GM18951 (cell line): ENCODE measurements at regions not wholly inside any gene's neighbourhood (a gene's known extent, or its start where the extent isn't known, plus 50 kb on each side); places are given as distances from the start of the nearest gene placed in this dataset.

Source experiments
- POLR2A ChIP-seq: IDR thresholded peaks from 4 replicates; pipeline ENCODE4 v1.6.1; 2011; ENCODE audit warnings: mild to moderate bottlenecking; ENCODE audit not compliant: insufficient read length, insufficient read depth; ENCODE audit errors: extremely low read depth
- in situ Hi-C: fragments of 300-500 bp; cut with MboI; formaldehyde crosslinking; loops from one replicate; pipeline ENCODE4 v1.12.0; 2022; ENCODE audit warnings: low sequenced_read_pairs, mixed read lengths, inconsistent platforms; ENCODE audit not compliant: unreplicated experiment

DNA sequence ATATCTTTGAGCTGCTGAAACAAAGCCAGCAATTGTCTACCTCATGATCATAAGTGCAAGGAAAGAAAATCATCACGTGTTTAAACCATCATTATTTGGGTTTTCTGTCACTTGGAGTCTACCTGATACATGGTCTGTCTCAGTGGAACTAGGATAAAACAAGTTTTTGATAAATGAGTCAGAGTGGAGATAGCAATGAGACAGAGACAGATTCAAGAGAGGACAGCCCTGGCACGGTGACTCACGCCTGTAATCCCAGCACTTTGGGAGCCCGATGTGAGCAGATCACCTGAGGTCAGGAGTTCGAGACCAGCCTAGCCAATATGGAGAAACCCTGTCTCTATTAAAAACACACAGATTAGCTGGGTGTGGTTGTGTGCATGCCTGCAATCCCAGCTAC is 93.8 kb downstream of the PMAIP1 start:
- in situ Hi-C loops, result no loop called here
- TF ChIP-seq POLR2A, result no peak

GRCh38 chr18:59990121-59990823 is 90.5 kb downstream of the PMAIP1 start:
- in situ Hi-C loops, result no loop called here
- no peak for TF ChIP-seq POLR2A

GRCh38 chr18:59988098-59988706 is 88.4 kb downstream of the PMAIP1 start:
- no peak for TF ChIP-seq POLR2A
- in situ Hi-C loops, result no loop called here

DNA sequence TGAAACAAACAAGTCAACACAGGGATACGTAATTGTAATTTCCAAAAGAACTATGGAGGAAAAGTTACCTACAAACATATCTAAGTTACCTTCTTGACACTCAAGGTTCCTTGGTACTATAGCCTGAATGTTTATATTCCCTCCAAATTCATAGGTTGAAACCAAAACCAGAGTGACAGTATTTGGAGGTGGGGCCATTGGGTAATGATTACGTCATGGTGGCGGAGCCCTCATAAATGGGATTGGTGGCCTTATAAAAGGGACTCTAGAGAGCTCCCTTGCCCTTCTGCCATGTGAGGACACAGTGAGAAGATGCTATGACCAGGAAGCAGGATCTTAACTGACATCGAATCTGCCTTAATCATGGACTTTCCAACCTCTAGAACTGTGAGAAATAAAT is 87.3 kb downstream of the PMAIP1 start:
- in situ Hi-C loops, result no loop called here
- TF ChIP-seq POLR2A, result no peak

DNA sequence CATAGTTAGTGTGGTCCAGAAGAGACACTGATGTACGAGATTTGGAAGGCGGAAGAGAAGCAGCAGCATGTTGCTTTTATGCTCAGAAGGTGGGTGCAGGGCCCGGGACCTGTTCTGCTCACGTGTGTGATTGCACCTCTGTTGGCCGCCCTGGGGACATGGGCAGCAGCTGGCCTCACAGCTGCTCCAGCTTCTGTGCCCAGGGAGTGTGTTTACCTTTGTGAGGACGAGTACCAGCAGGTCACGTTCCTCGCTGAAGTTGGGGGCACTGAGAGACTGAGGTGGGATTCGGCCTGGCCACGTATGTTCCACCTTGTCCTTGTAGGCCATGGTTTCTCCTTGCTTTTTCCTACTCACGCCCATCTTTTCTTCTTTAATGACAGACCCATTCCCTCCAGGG is 86.3 kb downstream of the PMAIP1 start:
- in situ Hi-C loops, result no loop called here
- TF ChIP-seq POLR2A, result no peak

DNA sequence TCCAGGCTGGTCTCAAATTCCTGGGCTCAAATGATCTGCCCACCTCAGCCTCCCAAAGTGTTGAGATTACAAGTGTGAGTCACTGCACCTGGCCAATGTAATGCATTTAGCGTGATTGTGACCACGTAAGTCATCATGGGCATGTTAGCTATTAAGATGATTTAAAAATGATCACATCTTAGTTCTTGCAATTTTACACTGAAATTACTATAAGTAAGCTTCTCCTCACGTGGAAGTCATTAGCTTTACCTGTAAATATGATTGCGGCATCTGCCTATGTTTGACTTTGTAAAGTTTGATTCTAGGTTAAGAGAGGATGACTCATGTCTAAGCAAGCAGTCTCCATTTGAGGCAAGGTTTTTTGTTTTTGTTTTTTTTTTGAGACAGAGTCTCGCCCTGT is 85.5 kb downstream of the PMAIP1 start:
- in situ Hi-C loops, result no loop called here
- TF ChIP-seq POLR2A, result no peak

DNA sequence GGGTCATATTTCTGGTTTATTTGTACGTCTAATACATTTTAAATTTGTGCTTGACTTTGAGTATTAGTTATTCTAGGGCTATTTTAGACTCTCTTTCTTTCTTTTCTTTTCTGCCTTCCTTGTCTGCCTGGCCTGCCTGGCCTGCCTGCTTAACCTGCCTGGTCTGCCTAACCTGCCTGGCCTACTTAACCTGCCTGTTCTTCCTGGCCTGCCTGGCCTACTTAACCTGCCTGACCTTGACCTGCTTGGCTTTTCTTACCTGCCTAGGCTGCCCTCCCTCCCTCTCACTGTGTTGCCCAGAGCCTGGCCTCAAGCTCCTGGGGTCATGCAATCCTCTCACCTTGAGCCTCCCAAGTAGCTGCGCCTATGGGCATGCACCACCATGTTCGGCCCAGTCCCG is 83.7 kb downstream of the PMAIP1 start:
- TF ChIP-seq POLR2A, result no peak
- in situ Hi-C loops, result no loop called here

DNA sequence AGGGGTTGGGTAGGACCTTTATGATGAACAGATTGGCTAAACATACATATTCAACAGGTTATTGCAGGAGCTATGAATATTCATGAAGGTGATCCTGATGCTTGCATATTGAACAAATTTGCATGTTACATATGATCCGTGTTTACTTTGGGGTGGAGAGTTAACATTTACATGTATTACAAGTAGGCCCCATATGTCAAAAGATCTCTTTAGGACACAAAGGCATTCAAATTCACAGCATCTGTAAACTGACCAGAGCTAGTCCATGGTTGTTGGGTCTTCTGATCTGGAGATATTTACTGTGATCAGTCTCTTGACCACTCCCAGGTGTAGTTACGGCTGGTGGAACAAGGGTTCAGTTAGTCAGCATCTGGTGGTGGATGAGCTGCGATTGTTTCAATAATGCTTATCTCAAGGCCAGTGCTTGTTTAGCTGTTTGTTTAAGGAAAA is 80.4 kb downstream of the PMAIP1 start:
- in situ Hi-C loops, result no loop called here

GRCh38 chr18:59971871-59972428 is 72.2 kb downstream of the PMAIP1 start:
- TF ChIP-seq POLR2A, result no peak
- in situ Hi-C loops, result loop anchor here (10.0 kb wide), 1 partner anchor 137 kb away; no protein-coding TSS in a partner anchor

More for the DNA sequence above, 80.4 kb downstream of the PMAIP1 start:
- TF ChIP-seq POLR2A, result no peak

DNA sequence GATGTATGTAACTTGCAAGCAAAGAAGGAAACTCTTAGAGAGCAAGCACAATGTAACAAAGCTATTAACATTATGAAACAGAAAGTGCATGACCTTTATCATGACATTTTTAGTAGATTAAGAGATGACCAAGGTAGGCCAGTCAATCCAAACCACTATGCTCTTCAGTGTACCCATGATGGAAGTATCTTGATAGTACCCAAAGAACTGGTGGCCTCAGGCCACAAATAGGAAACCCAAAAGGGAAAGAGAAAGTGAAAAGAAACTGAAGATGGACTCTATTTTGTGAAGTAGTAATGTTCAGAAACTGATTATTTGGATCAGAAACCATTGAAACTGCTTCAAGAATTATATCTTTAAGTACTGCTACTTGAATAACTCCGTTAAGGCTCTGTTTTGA is 71.3 kb downstream of the PMAIP1 start:
- in situ Hi-C loops, result loop anchor here (10.0 kb wide), 1 partner anchor 136 kb away; no protein-coding TSS in a partner anchor

DNA sequence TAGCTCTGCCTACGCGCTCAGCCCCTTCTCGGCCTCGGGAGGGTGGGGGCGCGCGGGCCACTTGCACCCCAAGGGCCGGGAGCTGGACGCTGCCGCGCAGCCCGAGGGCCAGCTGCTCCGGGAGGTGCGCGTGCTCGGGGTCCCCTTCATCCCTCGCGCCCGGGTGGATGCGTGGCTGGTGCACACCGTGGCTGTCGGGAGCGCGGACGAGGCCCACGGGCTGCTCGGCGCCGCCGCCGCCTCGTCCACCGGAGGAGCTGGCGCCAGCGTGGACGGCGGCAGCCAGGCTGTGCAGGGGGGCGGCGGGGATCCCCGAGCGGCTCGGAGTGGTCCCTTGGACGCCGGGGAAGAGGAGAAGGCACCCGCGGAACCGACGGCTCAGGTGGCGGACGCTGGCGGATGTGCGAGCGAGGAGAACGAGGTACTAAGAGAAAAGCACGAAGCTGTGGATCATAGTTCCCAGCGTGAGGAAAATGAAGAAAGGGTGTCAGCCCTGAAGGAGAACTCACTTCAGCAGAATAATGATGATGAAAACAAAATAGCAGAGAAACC is 69.8 kb downstream of the PMAIP1 start:
- in situ Hi-C loops, result loop anchor here (10.0 kb wide), 1 partner anchor 135 kb away; no protein-coding TSS in a partner anchor

- in situ Hi-C loops, result no loop called here
- TF ChIP-seq POLR2A, result no peak
Observed at GRCh38 chr18:59968583-59968982, 68.8 kb downstream of the PMAIP1 start.

DNA sequence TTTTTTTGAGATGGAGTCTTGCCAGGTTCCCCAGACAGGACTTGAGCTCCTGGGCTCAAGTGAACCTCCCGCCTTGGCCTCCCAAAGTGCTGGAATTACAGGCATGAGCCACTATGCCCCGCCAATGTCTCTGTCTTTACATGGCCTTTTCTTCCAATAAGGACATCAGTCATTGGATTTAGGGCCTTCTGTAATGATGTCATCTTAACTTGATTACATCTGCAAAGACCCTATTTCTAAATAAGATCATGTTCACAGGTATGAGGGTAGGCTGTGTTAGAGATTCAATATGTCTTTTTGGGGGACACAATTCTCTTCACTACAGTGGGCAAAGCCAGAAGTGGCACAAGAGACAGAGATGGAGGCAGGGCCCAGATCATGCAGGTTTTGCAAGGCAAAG is 68.1 kb downstream of the PMAIP1 start:
- TF ChIP-seq POLR2A, result no peak
- in situ Hi-C loops, result no loop called here

DNA sequence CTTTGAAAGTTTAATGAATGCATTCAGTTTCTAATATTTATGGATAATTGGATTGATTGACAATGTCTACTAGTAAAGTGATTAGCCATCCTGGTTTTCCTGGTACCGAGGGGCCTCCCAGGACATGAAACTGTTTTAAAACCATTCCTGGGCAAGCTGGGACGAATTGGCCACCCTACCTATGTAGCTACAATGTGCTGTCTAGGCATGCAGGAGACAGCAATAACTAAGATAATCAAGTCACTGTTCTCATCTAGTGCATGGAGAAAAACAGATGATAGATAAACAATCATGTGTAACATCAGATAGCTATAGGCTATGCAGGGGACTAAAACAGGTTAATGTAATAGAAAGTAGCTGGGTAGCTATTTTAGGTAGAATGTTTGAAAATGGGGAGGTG is 67.1 kb downstream of the PMAIP1 start:
- in situ Hi-C loops, result no loop called here

More for the DNA sequence above, 67.1 kb downstream of the PMAIP1 start:
- TF ChIP-seq POLR2A, result no peak
